ENCODE measurements at regions not wholly inside any gene's neighbourhood (a gene's known extent, or its start where the extent isn't known, plus 50 kb on each side); places are given as distances from the start of the nearest gene placed in this dataset.

GRCh38 chrX:20329435-20329834 is 62.7 kb upstream of the RPS6KA3 start:
- TF ChIP-seq MAX (CRISPR knock-in tag; IDR thresholded peaks at IDR 0.05): no peak
- TF ChIP-seq GABPB1 (CRISPR knock-in tag; IDR thresholded peaks at IDR 0.05): no peak
- no peak for TF ChIP-seq ZNF138 (CRISPR knock-in tag; conservative IDR thresholded peaks at IDR 0.05)
- TF ChIP-seq CTCF (IDR thresholded peaks at IDR 0.05): no peak
- TF ChIP-seq STAT6 (CRISPR knock-in tag; conservative IDR thresholded peaks at IDR 0.05; ENCODE audit: low read depth): no peak
- no peak for TF ChIP-seq NFYB (CRISPR knock-in tag; conservative IDR thresholded peaks at IDR 0.05; ENCODE audit: low read depth)
- TF ChIP-seq ZNF512 (CRISPR knock-in tag; IDR thresholded peaks at IDR 0.05; ENCODE audit: borderline replicate concordance): no peak
- TF ChIP-seq HMGA2 (CRISPR knock-in tag; IDR thresholded peaks at IDR 0.05): no peak
- TF ChIP-seq SP1 (CRISPR knock-in tag; conservative IDR thresholded peaks at IDR 0.05): no peak
- TF ChIP-seq ZNF317 (CRISPR knock-in tag; IDR thresholded peaks at IDR 0.05; ENCODE audit: borderline replicate concordance, low read depth): no peak
- TF ChIP-seq RELA (CRISPR knock-in tag; IDR thresholded peaks at IDR 0.05; ENCODE audit: borderline replicate concordance): no peak
- TF ChIP-seq ZBTB43 (CRISPR knock-in tag; IDR thresholded peaks at IDR 0.05): no peak
- no peak for TF ChIP-seq ATF2 (CRISPR knock-in tag; IDR thresholded peaks at IDR 0.05; ENCODE audit: borderline replicate concordance, low read depth)

Data from WTC11 (cell line).